Stomach (tissue), 4 donors: ENCODE measurements at regions not wholly inside any gene's neighbourhood (a gene's known extent, or its start where the extent isn't known, plus 50 kb on each side); places are given as distances from the start of the nearest gene placed in this dataset.

Source experiments
- EP300 ChIP-seq: sonication (generic); formaldehyde crosslinking; IDR thresholded peaks from one replicate; pipeline ENCODE4 v1.6.1; 2017; ENCODE audit warnings: antibody characterized with exemption
- POLR2A ChIP-seq, 4 donors: fragments of 450-650 bp; IDR thresholded peaks; one replicate each; pipeline ENCODE4 v1.6.1; 2016; ENCODE audit warnings: antibody characterized with exemption in 4 of 4, control low read depth in 2 of 4, mild to moderate bottlenecking in 1 of 4, moderate library complexity in 1 of 4
- POLR2AphosphoS5 ChIP-seq, 3 donors: sonication (generic); formaldehyde crosslinking; IDR thresholded peaks; one replicate each; pipeline ENCODE4 v1.6.1; 2016; ENCODE audit warnings: antibody characterized with exemption in 3 of 3
- TF ChIP-seq, protein P1 (sequence below), 7 experiments: fragments of 450-650 bp in 4 of 7; fragments of 200-600 bp in 3 of 7; sonication (generic) in 3 of 7; IDR thresholded peaks; one replicate each; pipeline ENCODE4 v1.5.1; 2016 to 2019; ENCODE audit warnings: antibody characterized with exemption in 7 of 7, control low read depth in 2 of 7, mild to moderate bottlenecking in 1 of 7

DNA sequence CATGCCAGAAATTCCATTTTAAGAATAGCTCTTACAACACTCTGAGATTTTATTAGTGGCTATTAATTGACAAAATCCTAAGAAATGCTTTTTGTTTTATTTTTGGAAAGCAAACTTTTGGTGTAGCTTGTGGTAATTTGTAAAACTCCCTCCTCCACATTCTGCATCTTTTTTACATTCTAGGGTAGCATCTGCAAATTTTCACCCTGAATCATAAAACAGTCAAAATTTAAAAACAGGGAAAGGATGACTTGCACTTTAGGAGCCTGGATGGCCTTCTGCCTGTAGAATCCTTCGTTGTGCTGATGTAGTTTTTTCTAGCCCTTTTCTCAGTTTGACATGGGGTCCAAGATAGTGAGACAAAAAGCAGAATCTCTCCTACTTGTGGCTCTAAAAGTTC is 316.1 kb downstream of the ADRA2A start:
- no peak for TF ChIP-seq POLR2AphosphoS5 (IDR thresholded peaks at IDR 0.05)
- TF ChIP-seq, protein P1, sequence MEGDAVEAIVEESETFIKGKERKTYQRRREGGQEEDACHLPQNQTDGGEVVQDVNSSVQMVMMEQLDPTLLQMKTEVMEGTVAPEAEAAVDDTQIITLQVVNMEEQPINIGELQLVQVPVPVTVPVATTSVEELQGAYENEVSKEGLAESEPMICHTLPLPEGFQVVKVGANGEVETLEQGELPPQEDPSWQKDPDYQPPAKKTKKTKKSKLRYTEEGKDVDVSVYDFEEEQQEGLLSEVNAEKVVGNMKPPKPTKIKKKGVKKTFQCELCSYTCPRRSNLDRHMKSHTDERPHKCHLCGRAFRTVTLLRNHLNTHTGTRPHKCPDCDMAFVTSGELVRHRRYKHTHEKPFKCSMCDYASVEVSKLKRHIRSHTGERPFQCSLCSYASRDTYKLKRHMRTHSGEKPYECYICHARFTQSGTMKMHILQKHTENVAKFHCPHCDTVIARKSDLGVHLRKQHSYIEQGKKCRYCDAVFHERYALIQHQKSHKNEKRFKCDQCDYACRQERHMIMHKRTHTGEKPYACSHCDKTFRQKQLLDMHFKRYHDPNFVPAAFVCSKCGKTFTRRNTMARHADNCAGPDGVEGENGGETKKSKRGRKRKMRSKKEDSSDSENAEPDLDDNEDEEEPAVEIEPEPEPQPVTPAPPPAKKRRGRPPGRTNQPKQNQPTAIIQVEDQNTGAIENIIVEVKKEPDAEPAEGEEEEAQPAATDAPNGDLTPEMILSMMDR (IDR thresholded peaks at IDR 0.05): no peak
- no peak for TF ChIP-seq EP300
- no peak for TF ChIP-seq POLR2A (IDR thresholded peaks at IDR 0.05)
